AG04450 (cell line): ENCODE measurements at regions not wholly inside any gene's neighbourhood (a gene's known extent, or its start where the extent isn't known, plus 50 kb on each side); places are given as distances from the start of the nearest gene placed in this dataset.

Source experiments
- CTCF ChIA-PET: fragments of 300-600, 350-600 bp; formaldehyde crosslinking; extraction: SDS; loops from one replicate; lab custom pipeline; 2022; ENCODE audit warnings: antibody characterized with exemption, inconsistent platforms; lab: Charles Lee
- POLR2A ChIA-PET: fragments of 350-600 bp; formaldehyde crosslinking; extraction: SDS; loops from one replicate; lab custom pipeline; 2021; ENCODE audit warnings: antibody characterized with exemption, inconsistent platforms; lab: Yijun Ruan, JAX
- DNase-seq: peaks from one replicate; pipeline ENCODE4 v3.0.0-alpha.2; 2011; ENCODE audit warnings: low read depth, low spot score
- H3K27ac ChIP-seq: one replicate; pipeline ENCODE4 v1.5.1; 2012; ENCODE audit warnings: low read depth, low read length, control low read depth
- H3K27me3 ChIP-seq: one replicate; pipeline ENCODE4 v1.6.0; 2012; ENCODE audit warnings: low read length; ENCODE audit not compliant: control insufficient read depth, insufficient read depth
- H3K4me3 ChIP-seq: 2 replicates; pipeline ENCODE4 v1.5.1; 2011; ENCODE audit warnings: mild to moderate bottlenecking, low read depth, low read length, control low read depth
- H3K9me3 ChIP-seq: 2 replicates; pipeline ENCODE4 v1.5.1; 2012; ENCODE audit warnings: low read length; ENCODE audit not compliant: control insufficient read depth, insufficient read depth
- CTCF ChIP-seq: IDR thresholded peaks from 2 replicates; pipeline ENCODE4 v1.5.1; 2011; ENCODE audit warnings: low read depth, low read length, control low read depth, inconsistent platforms

GRCh38 chrX:39337451-39337850, 536.2 kb downstream of the MID1IP1 start:
- ChIA-PET CTCF (no interaction called here), POLR2A (no interaction called here)
- Histone ChIP-seq H3K27ac (no peak overlapping the region), H3K4me3 (no peak overlapping the region), H3K9me3 (no peaks in the 10 kb centered on the region), H3K27me3 (no peaks in the 10 kb centered on the region)
- TF ChIP-seq CTCF = no peak
- DNase-seq = no peak

- H3K27ac ChIP-seq = no peak overlapping the region
- DNase-seq = no peak
- POLR2A ChIA-PET = no interaction called here
- H3K4me3 ChIP-seq = no peak overlapping the region
- TF ChIP-seq CTCF = no peak
- no peaks in the 10 kb centered on the region for H3K9me3 ChIP-seq
- CTCF ChIA-PET = no interaction called here
- H3K27me3 ChIP-seq = no peaks in the 10 kb centered on the region
These were observed 537.3 kb downstream of the MID1IP1 start for GRCh38 chrX:39338583-39338982.

GRCh38 chrX:39356119-39356807, 555.0 kb downstream of the MID1IP1 start:
- Histone ChIP-seq H3K4me3 (no peak overlapping the region), H3K27ac (no peak overlapping the region), H3K9me3 (no peaks in the 10 kb centered on the region), H3K27me3 (no peaks in the 10 kb centered on the region)
- POLR2A ChIA-PET = no interaction called here
- CTCF ChIA-PET = no interaction called here
- no peak for TF ChIP-seq CTCF
- no peak for DNase-seq

- Histone ChIP-seq H3K27ac (no peak overlapping the region), H3K27me3 (no peaks in the 10 kb centered on the region), H3K4me3 (no peak overlapping the region), H3K9me3 (no peaks in the 10 kb centered on the region)
- no peak for TF ChIP-seq CTCF
- ChIA-PET CTCF (no interaction called here), POLR2A (no interaction called here)
- DNase-seq = no peak
These were observed 558.8 kb downstream of the MID1IP1 start for GRCh38 chrX:39360101-39360500.

- no peak overlapping the region for H3K27ac ChIP-seq
- no peaks in the 10 kb centered on the region for H3K9me3 ChIP-seq
- no peak for TF ChIP-seq CTCF
- ChIA-PET POLR2A (no interaction called here), CTCF (interaction anchor here (0.5 kb wide), 1 partner anchor 896 kb away, joined by 3 read pairs; no protein-coding TSS in a partner anchor)
- no peak for DNase-seq
- no peaks in the 10 kb centered on the region for H3K27me3 ChIP-seq
- no peak overlapping the region for H3K4me3 ChIP-seq
These were observed 560.5 kb downstream of the MID1IP1 start for GRCh38 chrX:39361736-39362135.
